Thyroid gland (tissue), 4 donors: ENCODE measurements at regions not wholly inside any gene's neighbourhood (a gene's known extent, or its start where the extent isn't known, plus 50 kb on each side); places are given as distances from the start of the nearest gene placed in this dataset.

Source experiments
- POLR2A ChIP-seq, 2 donors: fragments of 450-650 bp; IDR thresholded peaks; one replicate each; pipeline ENCODE4 v1.6.1; 2017; ENCODE audit warnings: antibody characterized with exemption in 2 of 2, mild to moderate bottlenecking in 2 of 2, moderate library complexity in 1 of 2
- TF ChIP-seq, protein P1 (sequence below), 6 experiments: fragments of 200-600 bp in 3 of 6; fragments of 450-650 bp in 3 of 6; sonication (generic) in 3 of 6; IDR thresholded peaks; one replicate each; pipeline ENCODE4 v1.5.1; 2016 to 2019; ENCODE audit warnings: antibody characterized with exemption in 6 of 6, mild to moderate bottlenecking in 2 of 6, inconsistent platforms in 1 of 6, moderate library complexity in 1 of 6

DNA sequence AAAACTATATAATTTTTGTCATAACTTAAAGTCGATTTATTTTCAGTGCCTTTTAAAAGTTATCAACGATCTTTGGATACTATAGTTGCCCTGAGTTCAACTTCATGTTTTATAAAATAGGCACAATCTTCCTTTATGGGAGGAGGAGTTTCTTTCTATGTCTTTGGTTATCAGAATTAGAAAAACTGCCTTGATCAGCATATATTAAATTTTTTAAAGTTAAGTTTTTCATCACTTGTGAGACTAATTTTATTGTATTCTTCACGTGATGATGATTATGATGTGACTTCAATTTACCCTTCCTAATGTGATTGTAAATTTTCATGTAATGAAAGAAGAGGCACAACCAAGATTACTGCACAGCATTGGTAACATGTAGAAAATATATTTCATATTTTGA, 58.2 kb upstream of the TMPRSS15 start:
- TF ChIP-seq, protein P1, sequence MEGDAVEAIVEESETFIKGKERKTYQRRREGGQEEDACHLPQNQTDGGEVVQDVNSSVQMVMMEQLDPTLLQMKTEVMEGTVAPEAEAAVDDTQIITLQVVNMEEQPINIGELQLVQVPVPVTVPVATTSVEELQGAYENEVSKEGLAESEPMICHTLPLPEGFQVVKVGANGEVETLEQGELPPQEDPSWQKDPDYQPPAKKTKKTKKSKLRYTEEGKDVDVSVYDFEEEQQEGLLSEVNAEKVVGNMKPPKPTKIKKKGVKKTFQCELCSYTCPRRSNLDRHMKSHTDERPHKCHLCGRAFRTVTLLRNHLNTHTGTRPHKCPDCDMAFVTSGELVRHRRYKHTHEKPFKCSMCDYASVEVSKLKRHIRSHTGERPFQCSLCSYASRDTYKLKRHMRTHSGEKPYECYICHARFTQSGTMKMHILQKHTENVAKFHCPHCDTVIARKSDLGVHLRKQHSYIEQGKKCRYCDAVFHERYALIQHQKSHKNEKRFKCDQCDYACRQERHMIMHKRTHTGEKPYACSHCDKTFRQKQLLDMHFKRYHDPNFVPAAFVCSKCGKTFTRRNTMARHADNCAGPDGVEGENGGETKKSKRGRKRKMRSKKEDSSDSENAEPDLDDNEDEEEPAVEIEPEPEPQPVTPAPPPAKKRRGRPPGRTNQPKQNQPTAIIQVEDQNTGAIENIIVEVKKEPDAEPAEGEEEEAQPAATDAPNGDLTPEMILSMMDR (IDR thresholded peaks at IDR 0.05): no peak
- no peak for TF ChIP-seq POLR2A (IDR thresholded peaks at IDR 0.05)
